ENCODE measurements at regions not wholly inside any gene's neighbourhood (a gene's known extent, or its start where the extent isn't known, plus 50 kb on each side); places are given as distances from the start of the nearest gene placed in this dataset.
"Not testable (repeated sequence)": the region's sequence is repeated elsewhere in the genome, so short reads cannot be mapped to it uniquely, and the experiment has no call there.

DNA sequence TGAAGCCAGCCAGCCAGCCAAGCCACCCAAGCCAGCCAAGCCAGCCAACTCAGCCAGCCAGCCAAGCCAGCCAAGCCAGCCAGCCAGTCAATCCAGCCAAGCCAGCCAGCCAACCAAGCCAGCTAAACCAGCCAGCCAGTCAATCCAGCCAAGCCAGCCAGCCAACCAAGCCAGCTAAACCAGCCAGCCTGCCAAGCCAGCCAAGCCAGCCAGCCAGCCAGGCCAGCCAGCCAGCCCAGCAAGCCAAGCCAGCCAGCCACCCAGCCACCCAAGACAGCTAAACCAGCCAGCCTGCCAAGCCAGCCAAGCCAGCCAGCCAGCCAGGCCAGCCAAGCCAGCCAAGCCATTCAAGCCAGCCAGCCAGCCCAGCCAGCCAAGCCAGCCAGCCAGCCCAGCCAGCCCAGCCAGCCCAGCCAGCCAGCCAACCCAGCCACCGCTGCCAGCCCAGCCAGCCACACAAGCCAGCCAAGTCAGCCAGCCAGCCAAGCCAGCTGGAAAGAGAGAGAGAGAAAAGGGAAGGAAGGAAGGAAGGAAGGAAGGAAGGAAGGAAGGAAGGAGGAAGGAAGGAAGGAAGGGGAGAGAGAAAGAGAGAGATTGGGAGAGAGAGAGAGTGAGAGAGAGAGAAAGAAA is 1606.8 kb downstream of the RPIA start:
- DNase-seq = not testable (repeated sequence)

DNA sequence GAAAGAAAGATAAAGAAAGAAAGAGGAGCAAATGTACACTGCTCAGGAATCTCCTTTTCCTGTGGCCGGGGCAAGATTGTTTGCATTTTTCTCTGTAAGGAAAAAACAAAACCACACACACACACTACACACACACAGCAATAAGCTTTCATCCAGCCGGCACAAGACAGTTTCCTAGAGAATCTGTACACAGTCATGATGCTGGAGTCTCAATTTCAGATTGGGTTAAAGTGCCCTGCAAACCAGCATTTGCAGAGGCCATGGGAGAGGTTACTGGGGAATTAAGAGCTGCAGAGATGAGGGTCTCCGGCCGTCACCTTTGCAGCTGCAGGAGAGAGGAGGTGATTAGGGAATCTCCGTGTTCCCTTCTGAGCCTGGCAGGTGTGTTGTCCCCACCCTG is 1607.5 kb downstream of the RPIA start:
- DNase-seq = not testable (repeated sequence)

DNA sequence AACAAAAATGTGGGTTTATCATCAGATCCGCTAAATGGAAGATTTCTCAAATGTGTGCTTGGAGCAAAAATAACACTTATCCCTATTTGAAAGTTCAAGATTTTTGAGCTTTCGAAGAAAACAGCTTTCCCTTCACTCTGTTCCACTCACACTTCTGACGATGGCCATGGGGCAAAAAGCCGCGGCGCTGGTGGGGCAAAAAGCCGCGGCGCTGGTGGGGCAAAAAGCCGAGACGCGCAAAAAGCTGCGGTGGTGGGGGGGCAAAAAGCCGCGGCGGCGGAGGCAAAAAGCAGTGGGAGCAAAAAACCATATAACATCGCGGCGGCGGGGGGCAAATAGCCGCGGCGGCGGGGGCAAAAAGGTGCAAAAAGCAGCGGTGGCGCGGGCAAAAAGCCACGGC is 1631.5 kb downstream of the RPIA start:
- not testable (repeated sequence) for DNase-seq

DNA sequence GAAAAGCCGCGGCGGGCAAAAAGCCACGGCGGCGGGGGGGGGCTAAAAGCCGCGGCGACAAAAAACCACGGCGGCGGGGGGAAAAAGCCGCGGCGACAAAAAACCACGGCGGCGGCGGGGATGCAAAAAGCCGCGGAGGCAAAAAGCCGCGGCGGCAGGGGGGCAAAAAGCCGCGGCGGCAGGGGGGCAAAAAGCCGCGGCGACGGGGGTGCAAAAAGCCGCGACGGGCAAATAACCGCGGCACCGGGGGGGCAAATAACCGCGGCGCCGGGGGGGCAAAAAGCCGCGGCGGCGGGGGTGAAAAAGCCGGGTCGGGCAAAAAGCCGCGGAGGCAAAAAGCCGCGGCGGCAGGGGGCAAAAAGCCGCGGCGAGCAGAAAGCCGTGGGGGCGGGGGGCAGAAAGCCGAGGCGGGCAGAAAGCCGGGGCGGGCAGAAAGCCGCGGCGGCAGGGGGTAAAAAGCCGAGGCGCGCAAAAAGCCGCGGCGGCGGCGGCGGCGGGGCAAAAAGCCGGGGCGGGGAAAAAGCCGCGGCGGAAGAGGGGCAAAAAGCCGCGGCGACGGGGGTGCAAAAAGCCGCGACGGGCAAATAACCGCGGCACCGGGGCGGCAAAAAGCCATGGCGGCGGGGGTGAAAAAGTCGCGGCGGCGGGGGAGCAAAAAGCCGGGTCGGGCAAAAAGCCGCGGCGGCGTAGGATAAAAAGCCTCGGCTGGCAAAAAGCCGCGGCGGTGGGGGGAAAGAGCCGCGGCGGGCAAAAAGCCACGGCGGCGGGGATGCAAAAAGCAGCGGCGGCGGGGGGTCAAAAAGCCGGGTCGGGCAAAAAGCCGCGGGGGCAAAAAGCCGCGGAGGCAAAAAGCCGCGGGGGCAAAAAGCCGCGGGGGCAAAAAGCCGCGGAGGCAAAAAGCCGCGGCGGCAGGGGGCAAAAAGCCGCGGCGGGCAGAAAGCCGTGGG is 1632.4 kb downstream of the RPIA start:
- DNase-seq = not testable (repeated sequence)

DNA sequence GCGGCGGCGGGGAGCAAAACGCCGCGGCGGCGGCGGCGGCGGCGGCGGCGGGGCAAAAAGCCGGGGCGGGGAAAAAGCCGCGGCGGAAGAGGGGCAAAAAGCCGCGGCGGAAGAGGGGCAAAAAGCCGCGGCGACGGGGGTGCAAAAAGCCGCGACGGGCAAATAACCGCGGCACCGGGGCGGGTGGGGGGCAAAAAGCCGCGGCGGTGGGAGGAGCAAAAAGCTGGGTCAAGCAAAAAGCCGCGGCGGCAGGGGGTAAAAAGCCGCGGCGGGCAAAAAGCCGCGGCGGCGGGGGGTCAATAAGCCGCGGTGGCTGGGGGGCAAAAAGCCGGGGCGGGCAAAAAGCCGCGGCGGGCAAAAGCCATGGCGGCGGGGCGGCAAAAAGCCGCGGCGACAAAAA is 1633.2 kb downstream of the RPIA start:
- not testable (repeated sequence) for DNase-seq

DNA sequence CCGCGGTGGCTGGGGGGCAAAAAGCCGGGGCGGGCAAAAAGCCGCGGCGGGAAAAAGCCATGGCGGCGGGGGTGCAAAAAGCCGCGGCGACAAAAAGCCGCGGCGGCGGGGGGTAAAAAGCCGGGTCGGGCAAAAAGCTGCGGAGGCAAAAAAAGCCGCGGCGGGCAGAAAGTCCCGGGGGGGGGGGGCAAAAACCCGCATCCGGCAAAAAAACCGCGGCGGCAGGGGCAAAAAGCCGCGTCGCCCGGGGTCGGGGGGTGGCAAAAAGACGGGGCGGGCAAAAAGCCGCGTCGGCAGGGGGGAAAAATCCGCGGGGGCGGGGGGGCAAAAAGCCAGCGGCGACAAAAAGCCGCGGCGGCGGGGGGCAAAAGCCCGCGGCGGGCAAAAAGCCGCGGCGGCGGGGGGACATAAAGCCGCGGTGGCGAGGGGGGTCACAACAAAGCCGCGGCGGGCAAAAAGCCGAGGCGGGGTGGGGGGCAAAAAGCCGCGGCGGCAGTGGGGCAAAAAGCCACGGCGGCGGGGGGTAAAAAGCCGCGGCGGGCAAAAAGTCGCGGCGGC is 1634.4 kb downstream of the RPIA start:
- DNase-seq = not testable (repeated sequence)

DNA sequence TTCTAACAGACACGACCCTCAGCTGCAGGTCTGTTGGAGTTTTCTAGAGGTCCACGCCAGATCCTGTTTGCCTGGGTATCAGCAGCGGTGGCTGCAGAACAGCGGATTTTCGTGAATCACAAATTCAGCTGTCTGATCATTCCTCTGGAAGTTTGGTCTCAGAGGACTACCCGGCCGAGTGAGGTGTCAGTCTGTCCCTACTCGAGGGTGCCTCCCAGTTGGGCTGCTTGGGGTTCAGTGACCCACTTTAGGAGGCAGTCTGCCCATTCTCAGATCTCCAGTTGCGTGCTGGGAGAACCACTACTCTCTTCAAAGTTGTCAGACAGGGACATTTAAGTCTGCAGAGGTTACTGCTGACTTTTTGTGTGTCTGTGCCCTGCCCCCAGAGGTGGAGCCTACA is 1664.1 kb downstream of the RPIA start:
- not testable (repeated sequence) for DNase-seq

DNA sequence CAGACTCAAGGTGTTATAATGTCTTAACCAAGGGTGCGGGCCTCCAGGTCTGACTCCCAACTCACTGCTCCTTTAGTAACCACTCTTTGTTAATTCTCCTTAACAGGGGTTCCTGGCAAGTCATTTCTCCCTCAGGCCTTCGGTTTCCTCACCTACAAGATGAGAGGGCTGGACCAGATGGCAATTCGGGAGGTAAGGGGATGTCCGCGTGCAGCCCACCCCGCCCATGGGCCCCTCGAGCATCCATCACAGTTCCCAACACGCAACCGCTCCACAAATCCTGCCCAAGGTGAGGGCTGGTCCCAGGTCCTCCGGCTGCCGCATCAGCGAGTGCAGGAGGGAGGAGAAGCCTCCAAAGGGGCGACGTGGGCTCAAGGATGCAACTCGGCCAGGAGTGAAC is 1667.9 kb downstream of the RPIA start:
- DNase-seq = not testable (repeated sequence)

DNA sequence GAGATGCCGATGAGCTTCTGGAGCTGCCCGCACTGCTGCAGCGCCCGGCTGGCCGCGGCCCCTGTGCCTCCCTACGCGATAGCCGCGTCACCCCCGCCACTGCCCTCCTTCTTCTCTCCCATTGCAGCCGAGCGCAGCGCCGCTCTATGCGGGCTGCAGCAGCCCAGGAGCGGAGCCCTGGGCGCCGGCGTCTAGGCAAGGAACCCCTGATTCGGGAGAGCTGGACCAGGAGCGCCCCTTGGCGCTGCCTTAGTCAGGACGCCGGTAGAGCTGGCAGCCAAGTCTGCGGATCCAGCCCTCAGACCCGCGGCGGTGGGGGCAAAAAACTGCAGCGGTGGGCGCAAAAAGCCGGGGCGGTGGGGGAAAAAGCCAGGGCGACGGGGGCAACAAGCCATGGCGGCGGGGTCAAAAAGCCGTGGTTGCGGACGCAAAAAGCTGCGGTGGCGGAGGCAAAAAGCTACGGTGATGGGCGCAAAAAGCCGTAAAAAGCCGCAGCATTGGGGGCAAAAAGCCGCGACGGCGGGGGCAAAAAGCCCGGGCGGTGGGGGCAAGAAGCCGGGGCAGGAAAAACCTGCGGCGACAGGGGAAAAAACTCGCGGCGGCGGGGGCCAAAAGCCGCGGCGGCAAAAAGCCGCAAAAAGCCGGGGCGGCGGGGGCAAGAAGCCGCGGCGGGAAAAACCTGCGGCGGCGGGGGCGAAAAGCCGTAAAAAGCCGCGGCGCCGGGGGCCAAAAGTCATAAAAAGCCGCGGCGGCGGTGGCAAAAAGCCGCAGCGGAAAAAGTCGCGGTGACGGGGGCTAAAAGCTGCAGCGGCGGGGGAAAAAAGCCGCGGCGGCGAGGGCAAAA is 1668.6 kb downstream of the RPIA start:
- DNase-seq = not testable (repeated sequence)

DNA sequence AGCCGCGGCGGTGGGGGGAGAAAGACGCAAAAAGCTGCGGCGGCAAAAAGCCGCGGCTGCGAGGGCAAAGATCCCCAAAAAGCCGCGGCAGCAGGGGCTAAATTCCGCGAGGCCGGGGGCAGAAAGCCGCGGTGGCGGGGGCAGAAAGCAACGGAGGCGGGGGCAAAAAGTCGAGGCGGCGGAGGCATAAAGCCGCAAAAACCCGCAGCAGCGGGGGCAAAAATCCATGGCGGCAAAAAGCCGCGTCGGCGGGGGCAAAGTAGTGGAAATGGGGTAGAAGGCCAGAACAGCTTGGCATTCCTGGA is 1669.2 kb downstream of the RPIA start:
- not testable (repeated sequence) for DNase-seq

Data from fibroblast of skin of scalp (primary cell).